Activated CD8-positive, alpha-beta T cell treated with anti-CD3 and anti-CD28 coated beads for 36 hours (primary cell): ENCODE measurements at regions not wholly inside any gene's neighbourhood (a gene's known extent, or its start where the extent isn't known, plus 50 kb on each side); places are given as distances from the start of the nearest gene placed in this dataset.

Source experiments
- ATAC-seq: fragments of 200-7000 bp; cut with Tn5 transposase; one replicate; pipeline ENCODE4 v1.10.0; 2021; ENCODE audit warnings: mild to moderate bottlenecking, moderate library complexity
- CTCF ChIA-PET: fragments of 350-600 bp; sonication (Branson Sonifier 250); formaldehyde crosslinking; loops from one replicate; lab custom pipeline; 2021; ENCODE audit warnings: antibody characterized with exemption; lab: Charles Lee
- POLR2A ChIA-PET: fragments of 350-600 bp; sonication (Branson Sonifier 250); formaldehyde crosslinking; loops from one replicate; lab custom pipeline; 2021; ENCODE audit warnings: antibody characterized with exemption; lab: Charles Lee
- DNase-seq: peaks from one replicate; pipeline ENCODE4 v3.0.0-alpha.2; 2020
- H3K27ac Mint-ChIP-seq: one replicate; pipeline ENCODE4 v1.8.0; 2021; ENCODE audit warnings: mild to moderate bottlenecking, mixed read lengths
- H3K27me3 Mint-ChIP-seq: one replicate; pipeline ENCODE4 v1.8.0; 2021; ENCODE audit warnings: mixed read lengths
- H3K36me3 Mint-ChIP-seq: one replicate; pipeline ENCODE4 v1.8.0; 2021; ENCODE audit warnings: low read depth, mixed read lengths
- H3K4me1 Mint-ChIP-seq: one replicate; pipeline ENCODE4 v1.8.0; 2021; ENCODE audit warnings: low read depth, mixed read lengths
- H3K4me3 Mint-ChIP-seq: one replicate; pipeline ENCODE4 v1.8.0; 2021; ENCODE audit warnings: mild to moderate bottlenecking, moderate library complexity, mixed read lengths
- H3K9me3 Mint-ChIP-seq: one replicate; pipeline ENCODE4 v1.8.0; 2021; ENCODE audit warnings: mixed read lengths
- CTCF ChIP-seq: fragments of 200-600 bp; IDR thresholded peaks from one replicate; pipeline ENCODE4 v1.8.0; 2022; ENCODE audit warnings: antibody characterized with exemption, mild to moderate bottlenecking
- intact Hi-C: fragments of 100-400 bp; cut with micrococcal nuclease; formaldehyde crosslinking; loops from one replicate; pipeline ENCODE4 v1.10.0; 2022

GRCh38 chr2:158893026-158893425 is 75.4 kb upstream of the TANC1 start:
- ChIA-PET CTCF (no interaction called here), POLR2A (no interaction called here)
- intact Hi-C loops: no loop called here
- Mint-ChIP-seq H3K36me3 (no peaks in the 10 kb centered on the region), H3K27ac (no peak overlapping the region), H3K9me3 (peaks cover 6% of the 10 kb centered on the region), H3K4me1 (peaks cover 4% of the 10 kb centered on the region), H3K27me3 (no peaks in the 10 kb centered on the region), H3K4me3 (no peak overlapping the region)
- TF ChIP-seq CTCF: no peak
- DNase-seq: no peak
- ATAC-seq: no peak

GRCh38 chr2:158893474-158893873 is 75.0 kb upstream of the TANC1 start:
- Mint-ChIP-seq H3K4me1 (peaks cover 4% of the 10 kb centered on the region), H3K27me3 (no peaks in the 10 kb centered on the region), H3K36me3 (no peaks in the 10 kb centered on the region), H3K4me3 (no peak overlapping the region), H3K27ac (no peak overlapping the region), H3K9me3 (peaks cover 6% of the 10 kb centered on the region)
- intact Hi-C loops: no loop called here
- ChIA-PET POLR2A (no interaction called here), CTCF (no interaction called here)
- DNase-seq (no peak), ATAC-seq (no peak)
- TF ChIP-seq CTCF: no peak

GRCh38 chr2:158894078-158894477 is 74.4 kb upstream of the TANC1 start:
- no peak for TF ChIP-seq CTCF
- ATAC-seq: no peak
- no peaks in the 10 kb centered on the region for H3K27me3 Mint-ChIP-seq
- DNase-seq: no peak
- H3K36me3 Mint-ChIP-seq: no peaks in the 10 kb centered on the region
- H3K27ac Mint-ChIP-seq: no peak overlapping the region
- intact Hi-C loops: no loop called here
- ChIA-PET CTCF (interaction anchor here (1.1 kb wide), 1 partner anchor 225 kb away, joined by 3 read pairs; no protein-coding TSS in a partner anchor), POLR2A (no interaction called here)
- H3K4me3 Mint-ChIP-seq: no peak overlapping the region
- peaks cover 4% of the 10 kb centered on the region for H3K4me1 Mint-ChIP-seq
- H3K9me3 Mint-ChIP-seq: peaks cover 6% of the 10 kb centered on the region

- no peak for DNase-seq
- TF ChIP-seq CTCF: no peak
- ChIA-PET POLR2A (no interaction called here), CTCF (interaction anchor here (1.1 kb wide), 1 partner anchor 225 kb away, joined by 3 read pairs; no protein-coding TSS in a partner anchor)
- Mint-ChIP-seq H3K27me3 (no peaks in the 10 kb centered on the region), H3K4me3 (no peak overlapping the region), H3K36me3 (no peaks in the 10 kb centered on the region), H3K4me1 (peaks cover 1% of the 10 kb centered on the region), H3K27ac (no peak overlapping the region), H3K9me3 (peaks cover 1% of the 10 kb centered on the region)
- intact Hi-C loops: no loop called here
- no peak for ATAC-seq
Measured at GRCh38 chr2:158894572-158894971, 73.9 kb upstream of the TANC1 start.

- POLR2A ChIA-PET: interaction anchor here (1.2 kb wide), 1 partner anchor 219 kb away, joined by 3 read pairs; no protein-coding TSS in a partner anchor
- DNase-seq: no peak
Measured at GRCh38 chr2:158900345-158900744, 68.1 kb upstream of the TANC1 start.

More at GRCh38 chr2:158900345-158900744, 68.1 kb upstream of the TANC1 start:
- CTCF ChIA-PET: interaction anchor here (0.5 to 5.4 kb wide), 2 partner anchors 217 to 1077 kb away, joined by 3 to 69 read pairs; no protein-coding TSS in a partner anchor
- Mint-ChIP-seq H3K27ac (no peak overlapping the region), H3K4me3 (no peak overlapping the region), H3K4me1 (no peaks in the 10 kb centered on the region), H3K27me3 (no peaks in the 10 kb centered on the region), H3K36me3 (no peaks in the 10 kb centered on the region), H3K9me3 (no peaks in the 10 kb centered on the region)
- intact Hi-C loops: no loop called here
- TF ChIP-seq CTCF: no peak
- ATAC-seq: no peak
